GM21447 (cell line): ENCODE measurements at regions not wholly inside any gene's neighbourhood (a gene's known extent, or its start where the extent isn't known, plus 50 kb on each side); places are given as distances from the start of the nearest gene placed in this dataset.
"Not testable (repeated sequence)": the region's sequence is repeated elsewhere in the genome, so short reads cannot be mapped to it uniquely, and the experiment has no call there.

ENCODE experiments used
- ATAC-seq: cut with Tn5 transposase; IDR thresholded peaks from one replicate; pipeline ENCODE4 v1.9.1; 2021; ENCODE audit not compliant: unreplicated experiment

- ATAC-seq = no peak
Measured at GRCh38 chr7:91671245-91671644, 209.3 kb downstream of the MTERF1 start.

- no peak for ATAC-seq
Measured at GRCh38 chr7:91674470-91674869, 206.0 kb downstream of the MTERF1 start.

GRCh38 chr7:91681718-91682117, 198.8 kb downstream of the MTERF1 start:
- no peak for ATAC-seq

- ATAC-seq = no peak
Measured at GRCh38 chr7:91683823-91684222, 196.7 kb downstream of the MTERF1 start.

GRCh38 chr7:91685544-91685943, 195.0 kb downstream of the MTERF1 start:
- no peak for ATAC-seq

- no peak for ATAC-seq
Measured at GRCh38 chr7:91690541-91691070, 189.9 kb downstream of the MTERF1 start.

- no peak for ATAC-seq
Measured at GRCh38 chr7:91691865-91692264, 188.6 kb downstream of the MTERF1 start.

GRCh38 chr7:91692800-91693199, 187.7 kb downstream of the MTERF1 start:
- ATAC-seq = no peak

- ATAC-seq = no peak
Measured at GRCh38 chr7:91694351-91694841, 186.1 kb downstream of the MTERF1 start.

GRCh38 chr7:91710881-91711280, 169.6 kb downstream of the MTERF1 start:
- ATAC-seq = no peak

- ATAC-seq = no peak
Measured at GRCh38 chr7:91713669-91714068, 166.8 kb downstream of the MTERF1 start.

GRCh38 chr7:91717681-91718470, 162.6 kb downstream of the MTERF1 start:
- ATAC-seq = no peak

GRCh38 chr7:91719008-91719407, 161.5 kb downstream of the MTERF1 start:
- no peak for ATAC-seq

- ATAC-seq = no peak
Measured at GRCh38 chr7:91720260-91720937, 160.1 kb downstream of the MTERF1 start.

- ATAC-seq = no peak
Measured at GRCh38 chr7:91722831-91723230, 157.7 kb downstream of the MTERF1 start.

GRCh38 chr7:91729046-91729445, 151.5 kb downstream of the MTERF1 start:
- ATAC-seq = not testable (repeated sequence)

GRCh38 chr7:91731976-91732375, 148.5 kb downstream of the MTERF1 start:
- no peak for ATAC-seq

- ATAC-seq = no peak
Measured at GRCh38 chr7:91749418-91749817, 131.1 kb downstream of the MTERF1 start.

- ATAC-seq = no peak
Measured at GRCh38 chr7:91750091-91750490, 130.4 kb downstream of the MTERF1 start.

- no peak for ATAC-seq
Measured at GRCh38 chr7:91752102-91752501, 128.4 kb downstream of the MTERF1 start.

GRCh38 chr7:91754280-91754679, 126.2 kb downstream of the MTERF1 start:
- ATAC-seq = not testable (repeated sequence)

GRCh38 chr7:91755121-91755520, 125.4 kb downstream of the MTERF1 start:
- ATAC-seq = not testable (repeated sequence)
